ENCODE measurements at regions not wholly inside any gene's neighbourhood (a gene's known extent, or its start where the extent isn't known, plus 50 kb on each side); places are given as distances from the start of the nearest gene placed in this dataset.

DNA sequence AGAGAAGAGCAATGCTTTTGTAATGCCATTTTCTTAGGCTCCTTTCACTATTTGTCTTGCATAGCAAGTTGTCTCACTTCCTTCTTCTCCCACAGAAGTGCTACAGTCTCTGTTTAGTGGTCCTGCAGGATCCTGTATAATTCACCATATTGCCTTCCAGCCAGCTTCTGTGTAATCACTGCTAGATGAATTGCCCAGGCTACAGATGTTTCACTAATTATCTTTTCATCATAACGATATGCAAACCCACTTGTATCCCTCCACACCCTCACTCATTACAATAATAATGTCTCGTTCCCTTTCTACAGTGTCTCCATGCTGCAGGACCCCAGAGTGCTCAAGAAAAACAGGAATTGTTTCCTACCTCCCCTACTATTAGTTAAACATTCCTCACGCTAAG lies 402.9 kb downstream of the TBL1XR1 start:
- H3K4me2 ChIP-seq (ENCODE audit: insufficient read depth, low read length): no peak overlapping the region
- no peaks in the 10 kb centered on the region for H3K4me1 ChIP-seq (replicated peaks in 1 of 2; ENCODE audit: control insufficient read depth in 2 of 2, insufficient read depth in 2 of 2, low read length in 2 of 2)
- H3K79me2 ChIP-seq (ENCODE audit: control insufficient read depth, insufficient read depth, low read length): no peaks in the 10 kb centered on the region
- no peak overlapping the region for H2AFZ ChIP-seq (ENCODE audit: low read depth, low read length)
- no TSS peak for BruUV-seq (replicated peaks)
- FAIRE-seq (no peak), DNase-seq (ENCODE audit: extremely low read depth in 1 of 4, low spot score in 3 of 4) (no peak), ATAC-seq (no peak)
- no peak overlapping the region for H3K4me3 ChIP-seq
- in situ Hi-C loops (cut with MboI): no loop called here
- H3K27ac ChIP-seq (ENCODE audit: extremely low read depth, low read depth, low read length): no peak overlapping the region
- no peaks in the 10 kb centered on the region for H3K27me3 ChIP-seq (ENCODE audit: control insufficient read depth in 2 of 2, insufficient read depth in 2 of 2, low read length in 2 of 2)
- intact Hi-C loops (cut with micrococcal nuclease): no loop called here
- POLR2A ChIA-PET: no interaction called here
- CTCF ChIA-PET (ENCODE audit: low intra/inter-chr PET ratio): no interaction called here
- no peaks in the 10 kb centered on the region for H3K9me3 ChIP-seq (replicated peaks; ENCODE audit: control insufficient read depth, insufficient read depth, low read depth, low read length)
- H3K9ac ChIP-seq (ENCODE audit: insufficient read depth in 1 of 2, low read depth in 2 of 2, low read length in 2 of 2): no peak overlapping the region
- no peaks in the 10 kb centered on the region for H3K36me3 ChIP-seq (ENCODE audit: control insufficient read depth, insufficient read depth, low read length)
- H4K20me1 ChIP-seq (replicated peaks; ENCODE audit: control insufficient read depth, insufficient read depth, low read length): no peaks in the 10 kb centered on the region
- WGBS (ENCODE audit: insufficient coverage, low coverage, missing lambda C conversion rate): 0% methylated on average over 3 of the region's 3 CpGs
- no peaks in the 10 kb centered on the region for H3K9me1 ChIP-seq (ENCODE audit: control insufficient read depth, insufficient read depth, low read length)
- TF ChIP-seq ZNF175 (CRISPR knock-in tag; IDR thresholded peaks at IDR 0.05; ENCODE audit: low read depth) (no peak), ARNT (IDR thresholded peaks at IDR 0.05) (no peak), CBX5 (IDR thresholded peaks at IDR 0.05; ENCODE audit: borderline replicate concordance, low read depth) (no peak), PPARD (CRISPR knock-in tag; IDR thresholded peaks at IDR 0.05) (no peak), FOXA3 (CRISPR knock-in tag; conservative IDR thresholded peaks at IDR 0.05 in 1 of 2, IDR thresholded peaks at IDR 0.05 in 1 of 2) (no peak), ILK (tag; IDR thresholded peaks at IDR 0.05; ENCODE audit: borderline replicate concordance, low read depth) (no peak), KAT7 (CRISPR knock-in tag; IDR thresholded peaks at IDR 0.05; ENCODE audit: borderline replicate concordance) (no peak)
- TF ChIP-seq, protein P1, sequence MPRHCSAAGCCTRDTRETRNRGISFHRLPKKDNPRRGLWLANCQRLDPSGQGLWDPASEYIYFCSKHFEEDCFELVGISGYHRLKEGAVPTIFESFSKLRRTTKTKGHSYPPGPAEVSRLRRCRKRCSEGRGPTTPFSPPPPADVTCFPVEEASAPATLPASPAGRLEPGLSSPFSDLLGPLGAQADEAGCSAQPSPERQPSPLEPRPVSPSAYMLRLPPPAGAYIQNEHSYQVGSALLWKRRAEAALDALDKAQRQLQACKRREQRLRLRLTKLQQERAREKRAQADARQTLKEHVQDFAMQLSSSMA (CRISPR knock-in tag; IDR thresholded peaks at IDR 0.05): no peak
- TF ChIP-seq, protein P2, sequence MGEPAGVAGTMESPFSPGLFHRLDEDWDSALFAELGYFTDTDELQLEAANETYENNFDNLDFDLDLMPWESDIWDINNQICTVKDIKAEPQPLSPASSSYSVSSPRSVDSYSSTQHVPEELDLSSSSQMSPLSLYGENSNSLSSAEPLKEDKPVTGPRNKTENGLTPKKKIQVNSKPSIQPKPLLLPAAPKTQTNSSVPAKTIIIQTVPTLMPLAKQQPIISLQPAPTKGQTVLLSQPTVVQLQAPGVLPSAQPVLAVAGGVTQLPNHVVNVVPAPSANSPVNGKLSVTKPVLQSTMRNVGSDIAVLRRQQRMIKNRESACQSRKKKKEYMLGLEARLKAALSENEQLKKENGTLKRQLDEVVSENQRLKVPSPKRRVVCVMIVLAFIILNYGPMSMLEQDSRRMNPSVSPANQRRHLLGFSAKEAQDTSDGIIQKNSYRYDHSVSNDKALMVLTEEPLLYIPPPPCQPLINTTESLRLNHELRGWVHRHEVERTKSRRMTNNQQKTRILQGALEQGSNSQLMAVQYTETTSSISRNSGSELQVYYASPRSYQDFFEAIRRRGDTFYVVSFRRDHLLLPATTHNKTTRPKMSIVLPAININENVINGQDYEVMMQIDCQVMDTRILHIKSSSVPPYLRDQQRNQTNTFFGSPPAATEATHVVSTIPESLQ (CRISPR knock-in tag; IDR thresholded peaks at IDR 0.05): no peak
- TF ChIP-seq, protein P3, sequence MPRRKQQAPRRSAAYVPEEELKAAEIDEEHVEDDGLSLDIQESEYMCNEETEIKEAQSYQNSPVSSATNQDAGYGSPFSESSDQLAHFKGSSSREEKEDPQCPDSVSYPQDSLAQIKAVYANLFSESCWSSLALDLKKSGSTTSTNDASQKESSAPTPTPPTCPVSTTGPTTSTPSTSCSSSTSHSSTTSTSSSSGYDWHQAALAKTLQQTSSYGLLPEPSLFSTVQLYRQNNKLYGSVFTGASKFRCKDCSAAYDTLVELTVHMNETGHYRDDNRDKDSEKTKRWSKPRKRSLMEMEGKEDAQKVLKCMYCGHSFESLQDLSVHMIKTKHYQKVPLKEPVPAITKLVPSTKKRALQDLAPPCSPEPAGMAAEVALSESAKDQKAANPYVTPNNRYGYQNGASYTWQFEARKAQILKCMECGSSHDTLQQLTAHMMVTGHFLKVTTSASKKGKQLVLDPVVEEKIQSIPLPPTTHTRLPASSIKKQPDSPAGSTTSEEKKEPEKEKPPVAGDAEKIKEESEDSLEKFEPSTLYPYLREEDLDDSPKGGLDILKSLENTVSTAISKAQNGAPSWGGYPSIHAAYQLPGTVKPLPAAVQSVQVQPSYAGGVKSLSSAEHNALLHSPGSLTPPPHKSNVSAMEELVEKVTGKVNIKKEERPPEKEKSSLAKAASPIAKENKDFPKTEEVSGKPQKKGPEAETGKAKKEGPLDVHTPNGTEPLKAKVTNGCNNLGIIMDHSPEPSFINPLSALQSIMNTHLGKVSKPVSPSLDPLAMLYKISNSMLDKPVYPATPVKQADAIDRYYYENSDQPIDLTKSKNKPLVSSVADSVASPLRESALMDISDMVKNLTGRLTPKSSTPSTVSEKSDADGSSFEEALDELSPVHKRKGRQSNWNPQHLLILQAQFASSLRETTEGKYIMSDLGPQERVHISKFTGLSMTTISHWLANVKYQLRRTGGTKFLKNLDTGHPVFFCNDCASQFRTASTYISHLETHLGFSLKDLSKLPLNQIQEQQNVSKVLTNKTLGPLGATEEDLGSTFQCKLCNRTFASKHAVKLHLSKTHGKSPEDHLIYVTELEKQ (CRISPR knock-in tag; IDR thresholded peaks at IDR 0.05): no peak
- TF ChIP-seq, protein P4, sequence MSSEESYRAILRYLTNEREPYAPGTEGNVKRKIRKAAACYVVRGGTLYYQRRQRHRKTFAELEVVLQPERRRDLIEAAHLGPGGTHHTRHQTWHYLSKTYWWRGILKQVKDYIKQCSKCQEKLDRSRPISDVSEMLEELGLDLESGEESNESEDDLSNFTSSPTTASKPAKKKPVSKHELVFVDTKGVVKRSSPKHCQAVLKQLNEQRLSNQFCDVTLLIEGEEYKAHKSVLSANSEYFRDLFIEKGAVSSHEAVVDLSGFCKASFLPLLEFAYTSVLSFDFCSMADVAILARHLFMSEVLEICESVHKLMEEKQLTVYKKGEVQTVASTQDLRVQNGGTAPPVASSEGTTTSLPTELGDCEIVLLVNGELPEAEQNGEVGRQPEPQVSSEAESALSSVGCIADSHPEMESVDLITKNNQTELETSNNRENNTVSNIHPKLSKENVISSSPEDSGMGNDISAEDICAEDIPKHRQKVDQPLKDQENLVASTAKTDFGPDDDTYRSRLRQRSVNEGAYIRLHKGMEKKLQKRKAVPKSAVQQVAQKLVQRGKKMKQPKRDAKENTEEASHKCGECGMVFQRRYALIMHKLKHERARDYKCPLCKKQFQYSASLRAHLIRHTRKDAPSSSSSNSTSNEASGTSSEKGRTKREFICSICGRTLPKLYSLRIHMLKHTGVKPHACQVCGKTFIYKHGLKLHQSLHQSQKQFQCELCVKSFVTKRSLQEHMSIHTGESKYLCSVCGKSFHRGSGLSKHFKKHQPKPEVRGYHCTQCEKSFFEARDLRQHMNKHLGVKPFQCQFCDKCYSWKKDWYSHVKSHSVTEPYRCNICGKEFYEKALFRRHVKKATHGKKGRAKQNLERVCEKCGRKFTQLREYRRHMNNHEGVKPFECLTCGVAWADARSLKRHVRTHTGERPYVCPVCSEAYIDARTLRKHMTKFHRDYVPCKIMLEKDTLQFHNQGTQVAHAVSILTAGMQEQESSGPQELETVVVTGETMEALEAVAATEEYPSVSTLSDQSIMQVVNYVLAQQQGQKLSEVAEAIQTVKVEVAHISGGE (CRISPR knock-in tag; IDR thresholded peaks at IDR 0.05): no peak

Data from K562 (cell line).